ENCODE measurements at regions not wholly inside any gene's neighbourhood (a gene's known extent, or its start where the extent isn't known, plus 50 kb on each side); places are given as distances from the start of the nearest gene placed in this dataset.

- no peak for TF ChIP-seq CTCF (conservative IDR thresholded peaks at IDR 0.05; ENCODE audit: low read depth in 2 of 2)
- TF ChIP-seq POLR2AphosphoS5 (IDR thresholded peaks at IDR 0.05; ENCODE audit: low read depth): no peak
These were observed 660.8 kb downstream of the MECOM start (continued) for GRCh38 chr3:169002689-169003088.

GRCh38 chr3:168998792-168999191 lies 664.7 kb downstream of the MECOM start:
- Histone ChIP-seq H3F3A (replicated peaks; ENCODE audit: low read depth) (no peaks in the 10 kb centered on the region), H4K20me1 (replicated peaks; ENCODE audit: insufficient read depth) (no peaks in the 10 kb centered on the region), H2AFZ (no peak overlapping the region), H3K36me3 (ENCODE audit: insufficient read depth) (no peaks in the 10 kb centered on the region), H3K79me2 (replicated peaks; ENCODE audit: insufficient read depth) (no peaks in the 10 kb centered on the region), H3K4me2 (no peak overlapping the region), H3K27me3 (ENCODE audit: insufficient read depth) (no peaks in the 10 kb centered on the region), H3K4me3 (no peak overlapping the region), H3K4me1 (ENCODE audit: insufficient read depth) (peaks cover 38% of the 10 kb centered on the region), H3K9me2 (ENCODE audit: insufficient read depth) (no peaks in the 10 kb centered on the region), H3K27ac (ENCODE audit: low read depth) (no peak overlapping the region)
- TF ChIP-seq ZNF114 (CRISPR knock-in tag; IDR thresholded peaks at IDR 0.05): no peak
- TF ChIP-seq ETS1 (IDR thresholded peaks at IDR 0.05): no peak
- TF ChIP-seq STAT1 (IDR thresholded peaks at IDR 0.05; ENCODE audit: unreplicated experiment): no peak
- no peak for TF ChIP-seq POLR2AphosphoS5 (IDR thresholded peaks at IDR 0.05; ENCODE audit: low read depth)
- TF ChIP-seq REST (IDR thresholded peaks at IDR 0.05; ENCODE audit: unreplicated experiment): no peak
- H3K4me3 Mint-ChIP-seq: no peak overlapping the region
- DNase-seq (ENCODE audit: low spot score): no peak
- H3K27ac Mint-ChIP-seq: no peak overlapping the region
- no peaks in the 10 kb centered on the region for H3K27me3 Mint-ChIP-seq (ENCODE audit: insufficient read depth, low read depth, poor library complexity)
- no peaks in the 10 kb centered on the region for H3K36me3 Mint-ChIP-seq (ENCODE audit: low read depth)
- peaks cover 42% of the 10 kb centered on the region for H3K4me1 Mint-ChIP-seq
- H3K9me3 Mint-ChIP-seq: no peaks in the 10 kb centered on the region; the same call in 2 of the 3 replicates
- no peak for ATAC-seq

- Mint-ChIP-seq H3K36me3 (ENCODE audit: low read depth) (no peaks in the 10 kb centered on the region), H3K27ac (no peak overlapping the region), H3K4me3 (no peak overlapping the region), H3K9me3 (no peaks in the 10 kb centered on the region; the same call in 2 of the 3 replicates), H3K4me1 (peaks cover 29% of the 10 kb centered on the region), H3K27me3 (ENCODE audit: insufficient read depth, low read depth, poor library complexity) (no peaks in the 10 kb centered on the region)
- no peak overlapping the region for H3K4me3 ChIP-seq
- ATAC-seq (no peak), DNase-seq (ENCODE audit: low spot score) (no peak)
- H3K4me2 ChIP-seq: no peak overlapping the region
- no peaks in the 10 kb centered on the region for H3F3A ChIP-seq (replicated peaks; ENCODE audit: low read depth)
- H3K27me3 ChIP-seq (ENCODE audit: insufficient read depth): no peaks in the 10 kb centered on the region
- no peak overlapping the region for H2AFZ ChIP-seq
- no peaks in the 10 kb centered on the region for H4K20me1 ChIP-seq (replicated peaks; ENCODE audit: insufficient read depth)
- H3K36me3 ChIP-seq (ENCODE audit: insufficient read depth): no peaks in the 10 kb centered on the region
- no peaks in the 10 kb centered on the region for H3K9me2 ChIP-seq (ENCODE audit: insufficient read depth)
- H3K27ac ChIP-seq (ENCODE audit: low read depth): no peak overlapping the region
- no peaks in the 10 kb centered on the region for H3K79me2 ChIP-seq (replicated peaks; ENCODE audit: insufficient read depth)
- H3K4me1 ChIP-seq (ENCODE audit: insufficient read depth): peaks cover 26% of the 10 kb centered on the region
- TF ChIP-seq CREB1 (CRISPR knock-in tag; IDR thresholded peaks at IDR 0.05; ENCODE audit: low read depth) (no peak), EZH2 (IDR thresholded peaks at IDR 0.05; ENCODE audit: low read depth, unreplicated experiment) (no peak)
These were observed 666.0 kb downstream of the MECOM start for GRCh38 chr3:168997488-168997887.

Measured in GM23338 (cell line).